Gastroesophageal sphincter (tissue), 4 donors: ENCODE measurements at regions not wholly inside any gene's neighbourhood (a gene's known extent, or its start where the extent isn't known, plus 50 kb on each side); places are given as distances from the start of the nearest gene placed in this dataset.

Source experiments
- ATAC-seq: fragments of 150-250 bp; one replicate; pipeline ENCODE4 v1.9.1; 2016; ENCODE audit warnings: mild to moderate bottlenecking, moderate library complexity
- H3K27ac ChIP-seq, 4 donors: fragments of 200-600 bp; sonication (generic) in 3 of 4; 1 replicate in 3 of 4; 2 replicates in 1 of 4; pipeline ENCODE4 v1.5.1; 2016 to 2019
- H3K27me3 ChIP-seq: fragments of 200-600 bp; sonication (generic); one replicate; pipeline ENCODE4 v1.5.1; 2019
- H3K36me3 ChIP-seq, 2 donors: fragments of 200-600 bp; sonication (generic); one replicate each; pipeline ENCODE4 v1.5.1; 2019; ENCODE audit warnings: control low read depth in 1 of 2
- H3K4me1 ChIP-seq, 3 donors: fragments of 200-600 bp; sonication (generic); 1 replicate in 2 of 3; 2 replicates in 1 of 3; pipeline ENCODE4 v1.5.1; 2016 to 2019; ENCODE audit warnings: control low read depth in 2 of 3
- H3K4me3 ChIP-seq, 2 donors: fragments of 200-600 bp; sonication (generic); one replicate each; pipeline ENCODE4 v1.5.1; 2019; ENCODE audit warnings: mild to moderate bottlenecking in 1 of 2, moderate library complexity in 1 of 2
- H3K9me3 ChIP-seq, 3 donors: fragments of 200-600 bp; sonication (generic); one replicate each; pipeline ENCODE4 v1.5.1; 2017 to 2019; ENCODE audit warnings: control low read depth in 2 of 3
- EP300 ChIP-seq: sonication (generic); formaldehyde crosslinking; IDR thresholded peaks from one replicate; pipeline ENCODE4 v1.6.1; 2017; ENCODE audit warnings: antibody characterized with exemption, mild to moderate bottlenecking
- POLR2A ChIP-seq, 2 donors: fragments of 450-650 bp; IDR thresholded peaks; one replicate each; pipeline ENCODE4 v1.6.1; 2017; ENCODE audit warnings: antibody characterized with exemption in 2 of 2, mild to moderate bottlenecking in 2 of 2, moderate library complexity in 1 of 2
- POLR2AphosphoS5 ChIP-seq: sonication (generic); formaldehyde crosslinking; IDR thresholded peaks from one replicate; pipeline ENCODE4 v1.6.1; 2017; ENCODE audit warnings: antibody characterized with exemption
- whole genome bisulfite sequencing, 2 donors: methylation state at CpG; one replicate each; pipeline ENCODE4 v1.1.5; 2018; ENCODE audit warnings: low coverage in 1 of 2; 5-methylcytosine and 5-hydroxymethylcytosine counted together
- TF ChIP-seq, protein P1 (sequence below), 4 experiments: fragments of 200-600 bp in 2 of 4; fragments of 450-650 bp in 2 of 4; sonication (generic) in 1 of 4; IDR thresholded peaks; one replicate each; pipeline ENCODE4 v1.5.1; 2017 to 2019; ENCODE audit warnings: antibody characterized with exemption in 4 of 4, mild to moderate bottlenecking in 2 of 4, moderate library complexity in 2 of 4

DNA sequence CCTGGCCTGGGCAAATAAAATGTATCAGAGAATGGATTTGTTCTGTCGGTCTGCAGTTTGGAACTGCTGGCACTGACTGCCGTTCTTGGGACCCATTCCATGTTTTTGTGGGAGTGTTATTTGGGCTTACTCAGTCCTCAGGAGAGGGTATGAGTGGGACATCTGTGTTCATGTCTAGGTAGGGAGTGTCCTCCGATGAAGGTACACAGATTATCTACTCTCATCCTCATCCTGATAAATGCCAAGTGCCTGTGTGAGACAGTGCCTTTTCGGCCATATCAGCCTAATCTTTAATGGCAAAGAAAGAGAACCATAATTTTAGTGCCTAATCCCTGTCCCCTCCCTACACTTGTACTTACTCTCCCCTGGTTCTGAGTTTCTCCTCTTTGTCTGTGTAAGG lies 409.4 kb downstream of the REEP3 start:
- no peak overlapping the region for H3K4me3 ChIP-seq
- no peaks in the 10 kb centered on the region for H3K4me1 ChIP-seq
- H3K9me3 ChIP-seq = no peaks in the 10 kb centered on the region
- TF ChIP-seq POLR2A (IDR thresholded peaks at IDR 0.05) = no peak
- no peak for TF ChIP-seq POLR2AphosphoS5
- TF ChIP-seq, protein P1, sequence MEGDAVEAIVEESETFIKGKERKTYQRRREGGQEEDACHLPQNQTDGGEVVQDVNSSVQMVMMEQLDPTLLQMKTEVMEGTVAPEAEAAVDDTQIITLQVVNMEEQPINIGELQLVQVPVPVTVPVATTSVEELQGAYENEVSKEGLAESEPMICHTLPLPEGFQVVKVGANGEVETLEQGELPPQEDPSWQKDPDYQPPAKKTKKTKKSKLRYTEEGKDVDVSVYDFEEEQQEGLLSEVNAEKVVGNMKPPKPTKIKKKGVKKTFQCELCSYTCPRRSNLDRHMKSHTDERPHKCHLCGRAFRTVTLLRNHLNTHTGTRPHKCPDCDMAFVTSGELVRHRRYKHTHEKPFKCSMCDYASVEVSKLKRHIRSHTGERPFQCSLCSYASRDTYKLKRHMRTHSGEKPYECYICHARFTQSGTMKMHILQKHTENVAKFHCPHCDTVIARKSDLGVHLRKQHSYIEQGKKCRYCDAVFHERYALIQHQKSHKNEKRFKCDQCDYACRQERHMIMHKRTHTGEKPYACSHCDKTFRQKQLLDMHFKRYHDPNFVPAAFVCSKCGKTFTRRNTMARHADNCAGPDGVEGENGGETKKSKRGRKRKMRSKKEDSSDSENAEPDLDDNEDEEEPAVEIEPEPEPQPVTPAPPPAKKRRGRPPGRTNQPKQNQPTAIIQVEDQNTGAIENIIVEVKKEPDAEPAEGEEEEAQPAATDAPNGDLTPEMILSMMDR (IDR thresholded peaks at IDR 0.05) = no peak
- TF ChIP-seq EP300 = no peak
- no peak for ATAC-seq
- H3K27me3 ChIP-seq = no peaks in the 10 kb centered on the region
- 82% methylated on average over 3 of the region's 4 CpGs; no CpG with 5 or more reads in 1 of the 2 donors for WGBS, 2 donors
- no peaks in the 10 kb centered on the region for H3K36me3 ChIP-seq
- H3K27ac ChIP-seq = no peak overlapping the region

DNA sequence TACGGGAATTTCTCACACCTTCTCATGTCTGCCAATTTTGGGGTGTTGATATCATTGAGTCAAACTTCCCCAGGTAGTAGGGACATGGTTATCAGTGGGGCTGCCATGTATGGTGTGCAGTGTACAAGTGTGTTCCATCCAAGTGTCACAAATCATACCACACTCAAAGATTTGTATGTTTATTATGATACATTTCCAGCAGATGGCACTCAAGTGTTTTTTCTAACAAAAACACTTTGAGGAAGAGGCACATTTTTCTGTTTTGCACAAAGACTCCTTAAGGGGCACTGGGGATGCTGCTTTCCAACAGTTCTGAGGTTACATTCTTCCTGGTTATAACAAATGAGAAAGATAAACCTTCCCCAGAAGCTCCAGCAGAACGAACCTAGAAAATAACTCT lies 414.5 kb downstream of the REEP3 start:
- Histone ChIP-seq H3K36me3 (no peaks in the 10 kb centered on the region), H3K9me3 (no peaks in the 10 kb centered on the region), H3K4me3 (no peak overlapping the region), H3K27ac (no peak overlapping the region), H3K4me1 (no peaks in the 10 kb centered on the region), H3K27me3 (no peaks in the 10 kb centered on the region)
- ATAC-seq = no peak
- no peak for TF ChIP-seq POLR2AphosphoS5
- TF ChIP-seq, protein P1 (IDR thresholded peaks at IDR 0.05) = no peak
- TF ChIP-seq EP300 = no peak
- no peak for TF ChIP-seq POLR2A (IDR thresholded peaks at IDR 0.05)
- 22 to 23% methylated on average over 2 of the region's 2 CpGs for WGBS, 2 donors

DNA sequence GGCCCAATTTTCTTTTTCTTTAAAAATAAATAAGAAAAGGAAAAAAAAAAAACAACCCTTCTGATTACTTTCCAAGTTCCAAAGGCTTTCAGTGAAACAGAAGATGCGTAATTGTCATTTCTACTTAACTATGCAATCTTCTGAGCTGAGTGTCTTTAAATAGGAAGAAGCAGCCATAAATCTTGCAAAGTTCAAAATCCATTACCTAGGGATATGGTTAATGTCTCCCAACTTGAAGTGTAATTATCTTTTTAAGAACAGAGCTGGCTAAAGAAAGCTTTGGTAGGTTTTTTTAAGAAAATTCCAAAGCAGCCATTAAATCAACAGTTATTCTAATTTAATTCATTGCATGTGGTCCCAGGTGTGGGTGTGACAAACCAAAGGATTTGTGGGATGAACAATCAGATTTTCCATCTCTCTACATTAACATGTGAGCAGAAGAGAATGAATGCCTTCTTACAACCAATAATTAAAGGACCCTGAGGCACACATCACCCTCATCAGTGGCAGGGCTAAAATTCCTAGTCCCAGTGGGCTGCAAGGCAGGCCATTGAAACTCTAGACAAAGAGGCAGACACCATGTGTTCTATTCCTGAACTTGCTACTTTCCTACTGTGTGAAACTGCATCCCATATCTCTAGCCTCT lies 419.2 kb downstream of the REEP3 start:
- WGBS, 2 donors = 67 to 75% methylated on average over 1 of the region's 1 CpG
- TF ChIP-seq POLR2AphosphoS5 (no peak), POLR2A (IDR thresholded peaks at IDR 0.05) (no peak), EP300 (no peak)
- TF ChIP-seq, protein P1 (IDR thresholded peaks at IDR 0.05) = no peak
- ATAC-seq = no peak

DNA sequence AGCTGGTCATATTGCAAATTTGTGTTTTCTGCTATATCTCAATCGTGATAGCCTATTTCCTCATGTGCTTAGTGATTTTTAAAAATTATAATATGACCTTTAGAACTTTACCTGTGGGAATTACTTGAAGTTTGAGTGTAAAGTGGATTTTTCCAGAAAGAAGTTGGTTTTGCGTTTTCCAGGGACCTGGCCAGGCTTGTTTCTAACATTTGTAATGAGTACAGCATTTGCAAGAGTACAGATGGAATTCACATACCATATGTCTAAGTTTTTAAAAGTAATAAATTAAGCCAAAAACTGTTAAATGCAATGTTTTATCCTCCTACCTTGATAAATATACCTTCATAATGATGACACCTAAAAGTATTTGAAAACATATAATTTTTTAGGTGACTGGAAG lies 443.2 kb downstream of the REEP3 start:
- H3K27me3 ChIP-seq = no peaks in the 10 kb centered on the region
- WGBS, 2 donors = 53 to 56% methylated on average over 2 of the region's 2 CpGs
- no peak for ATAC-seq
- H3K4me3 ChIP-seq = no peak overlapping the region
- no peaks in the 10 kb centered on the region for H3K36me3 ChIP-seq
- H3K27ac ChIP-seq = no peak overlapping the region
- peaks cover 0 to 12% (median 0%) of the 10 kb centered on the region in 3 donors for H3K9me3 ChIP-seq
- TF ChIP-seq POLR2AphosphoS5 (no peak), POLR2A (IDR thresholded peaks at IDR 0.05) (no peak), EP300 (no peak)
- TF ChIP-seq, protein P1 (IDR thresholded peaks at IDR 0.05) = no peak
- H3K4me1 ChIP-seq = no peaks in the 10 kb centered on the region

More for the DNA sequence above, 419.2 kb downstream of the REEP3 start:
- Histone ChIP-seq H3K27ac (no peak overlapping the region), H3K9me3 (no peaks in the 10 kb centered on the region), H3K36me3 (no peaks in the 10 kb centered on the region), H3K4me1 (no peaks in the 10 kb centered on the region), H3K27me3 (no peaks in the 10 kb centered on the region), H3K4me3 (no peak overlapping the region)

DNA sequence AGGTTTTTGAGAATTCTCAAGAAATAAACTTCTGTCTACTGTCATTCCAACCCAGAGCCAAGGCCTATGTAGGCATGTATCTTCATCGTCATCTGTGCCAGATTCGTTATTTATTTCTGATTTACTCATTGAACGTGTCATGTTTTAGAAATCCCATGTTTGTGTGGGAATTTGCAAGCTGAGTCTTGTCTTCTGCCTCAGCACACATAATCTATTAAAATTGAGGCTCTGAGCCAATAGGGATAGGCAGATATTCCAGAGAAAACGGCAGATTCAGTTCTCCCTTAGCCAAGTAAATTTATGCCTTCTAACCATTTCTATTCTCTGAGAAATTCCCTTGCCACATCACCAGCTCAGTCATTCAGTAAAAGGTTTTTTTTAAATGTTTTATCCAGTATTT lies 444.6 kb downstream of the REEP3 start:
- no peak for ATAC-seq
- TF ChIP-seq, protein P1 (IDR thresholded peaks at IDR 0.05) = no peak
- no peak for TF ChIP-seq POLR2A (IDR thresholded peaks at IDR 0.05)
- TF ChIP-seq POLR2AphosphoS5 = no peak
- TF ChIP-seq EP300 = no peak
- no peak overlapping the region for H3K27ac ChIP-seq

More for the DNA sequence above, 444.6 kb downstream of the REEP3 start:
- H3K27me3 ChIP-seq = no peaks in the 10 kb centered on the region
- peaks cover 0 to 12% (median 0%) of the 10 kb centered on the region in 3 donors for H3K9me3 ChIP-seq
- WGBS, 2 donors = 44 to 71% methylated on average over 3 to 4 of the region's 4 CpGs
- H3K4me1 ChIP-seq = no peaks in the 10 kb centered on the region
- H3K36me3 ChIP-seq = no peaks in the 10 kb centered on the region
- no peak overlapping the region for H3K4me3 ChIP-seq
